PC-9 (cell line): ENCODE measurements at regions not wholly inside any gene's neighbourhood (a gene's known extent, or its start where the extent isn't known, plus 50 kb on each side); places are given as distances from the start of the nearest gene placed in this dataset.

Experiments
- BruUV-seq: library from RNA; stranded (reverse); fragments of 400-500 nt; replicated peaks from 2 replicates; lab custom pipeline; 2021; lab: Mats Ljungman, UMichigan
- CTCF ChIA-PET: fragments of 300-600 bp; sonication (Branson Sonifier 250); formaldehyde crosslinking; loops from one replicate; lab custom pipeline; 2022; ENCODE audit warnings: antibody characterized with exemption; lab: Charles Lee
- POLR2A ChIA-PET: fragments of 300-600 bp; sonication (Branson Sonifier 250); formaldehyde crosslinking; loops from one replicate; lab custom pipeline; 2022; ENCODE audit warnings: antibody characterized with exemption; ENCODE audit not compliant: unreplicated experiment; lab: Charles Lee
- DNase-seq, 2 experiments: peaks; one replicate each; pipeline versions ENCODE4 v3.0.0 to v3.0.0-alpha.2; 2015 to 2022; ENCODE audit warnings: mixed read lengths in 1 of 2
- H2AFZ ChIP-seq: fragments of 200-600 bp; sonication (generic); 2 replicates; pipeline ENCODE4 v1.8.1; 2017; ENCODE audit warnings: antibody characterized with exemption
- H3F3A ChIP-seq: fragments of 200-600 bp; sonication (generic); 2 replicates; pipeline ENCODE4 v1.8.1; 2017; ENCODE audit warnings: antibody characterized with exemption, mild to moderate bottlenecking, low read depth; ENCODE audit not compliant: insufficient read depth
- H3K27ac ChIP-seq: fragments of 200-600 bp; sonication (generic); 2 replicates; pipeline ENCODE4 v1.6.1; 2016; ENCODE audit warnings: mixed run types
- H3K27me3 ChIP-seq: fragments of 200-600 bp; sonication (generic); 2 replicates; pipeline ENCODE4 v1.6.1; 2016; ENCODE audit warnings: low read depth, mixed run types; ENCODE audit not compliant: insufficient read depth
- H3K36me3 ChIP-seq: fragments of 200-600 bp; sonication (generic); 2 replicates; pipeline ENCODE4 v1.6.1; 2016; ENCODE audit warnings: low read depth, mixed run types
- H3K4me1 ChIP-seq: fragments of 200-600 bp; sonication (generic); replicated peaks from 2 replicates; pipeline ENCODE4 v1.6.1; 2016; ENCODE audit warnings: mixed run types; ENCODE audit not compliant: insufficient read depth
- H3K4me2 ChIP-seq: fragments of 200-600 bp; sonication (generic); 2 replicates; pipeline ENCODE4 v1.6.1; 2017; ENCODE audit warnings: mixed run types
- H3K4me3 ChIP-seq: fragments of 200-600 bp; sonication (generic); 2 replicates; pipeline ENCODE4 v1.6.1; 2016; ENCODE audit warnings: mixed run types
- H3K79me2 ChIP-seq: fragments of 200-600 bp; sonication (generic); 2 replicates; pipeline ENCODE4 v1.6.1; 2017; ENCODE audit warnings: low read depth, mixed run types
- H3K9me2 ChIP-seq: fragments of 200-600 bp; sonication (generic); 2 replicates; pipeline ENCODE4 v1.8.1; 2017; ENCODE audit warnings: mild to moderate bottlenecking; ENCODE audit not compliant: insufficient read depth
- H3K9me3 ChIP-seq: fragments of 200-600 bp; sonication (generic); 2 replicates; pipeline ENCODE4 v1.8.1; 2016; ENCODE audit warnings: low read depth; ENCODE audit not compliant: insufficient read depth
- H4K20me1 ChIP-seq: fragments of 200-600 bp; sonication (generic); 2 replicates; pipeline ENCODE4 v1.8.1; 2017; ENCODE audit not compliant: insufficient read depth
- CTCF ChIP-seq: fragments of 200-600 bp; sonication (generic); conservative IDR thresholded peaks from 2 replicates; pipeline ENCODE4 v1.6.1; 2017; ENCODE audit warnings: mixed run types, antibody characterized with exemption, mild to moderate bottlenecking, moderate library complexity
- EZH2 ChIP-seq: fragments of 200-600 bp; sonication (generic); IDR thresholded peaks from 2 replicates; pipeline ENCODE4 v1.8.0; 2017; ENCODE audit warnings: antibody characterized with exemption, low read depth
- intact Hi-C: fragments of 100-400 bp; cut with micrococcal nuclease; formaldehyde crosslinking; loops from one replicate; pipeline ENCODE4 v1.10.0; 2022; ENCODE audit not compliant: unreplicated experiment

DNA sequence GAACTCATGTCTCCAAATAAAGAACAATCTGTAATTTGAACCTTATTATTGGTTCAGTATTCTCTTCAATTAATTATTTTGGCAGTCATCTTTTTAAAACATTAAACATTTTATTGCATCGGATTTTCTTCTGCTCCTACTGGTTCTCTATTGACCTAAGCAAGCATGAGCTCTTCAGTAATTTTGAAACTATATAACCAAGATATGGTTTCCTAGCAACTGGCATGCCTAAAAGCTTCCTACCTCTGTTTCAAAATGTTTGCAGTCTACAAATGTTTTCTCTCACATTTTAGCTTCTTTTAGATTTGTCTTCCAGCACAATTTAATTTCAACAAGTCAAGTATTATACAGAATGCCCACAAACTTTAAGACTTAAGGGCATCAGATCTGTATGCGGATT is 371.3 kb downstream of the GPM6A start:
- no peaks in the 10 kb centered on the region for H3K79me2 ChIP-seq
- no peak overlapping the region for H3K4me2 ChIP-seq
- no peaks in the 10 kb centered on the region for H3K36me3 ChIP-seq
- ChIA-PET CTCF (no interaction called here), POLR2A (no interaction called here)
- intact Hi-C loops, result no loop called here
- no peak for TF ChIP-seq EZH2
- no peak for TF ChIP-seq CTCF
- H3K27me3 ChIP-seq, result no peaks in the 10 kb centered on the region
- no peak overlapping the region for H3K4me3 ChIP-seq
- no peaks in the 10 kb centered on the region for H3F3A ChIP-seq
- no peak overlapping the region for H3K27ac ChIP-seq
- no peak overlapping the region for H2AFZ ChIP-seq
- no peaks in the 10 kb centered on the region for H3K4me1 ChIP-seq
- H3K9me2 ChIP-seq, result no peaks in the 10 kb centered on the region
- BruUV-seq, result no TSS peak
- H4K20me1 ChIP-seq, result no peaks in the 10 kb centered on the region
- H3K9me3 ChIP-seq, result no peaks in the 10 kb centered on the region
- no peak for DNase-seq

DNA sequence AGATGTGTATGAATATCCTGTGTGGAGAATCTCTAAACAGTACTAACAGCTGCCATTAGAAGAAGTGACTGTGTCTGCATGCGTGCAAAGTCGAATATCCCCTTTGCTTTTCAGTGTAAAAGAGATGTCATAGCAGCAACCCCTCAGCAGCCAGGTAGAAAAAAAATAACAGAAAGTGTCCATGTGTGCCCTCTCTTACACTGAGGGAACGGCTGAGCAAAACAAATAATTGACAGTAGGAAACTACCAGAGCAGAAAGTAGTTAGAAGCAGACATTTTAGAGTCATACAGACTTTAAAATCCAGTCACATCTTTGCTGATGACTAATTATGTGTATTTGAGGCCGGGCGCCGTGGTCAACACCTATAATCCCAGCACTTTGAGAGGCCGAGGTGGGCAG is 370.8 kb downstream of the GPM6A start:
- intact Hi-C loops, result no loop called here
- H3K4me3 ChIP-seq, result no peak overlapping the region
- POLR2A ChIA-PET, result no interaction called here
- no TSS peak for BruUV-seq
- H3K27ac ChIP-seq, result no peak overlapping the region
- H3K4me1 ChIP-seq, result no peaks in the 10 kb centered on the region
- no peak overlapping the region for H3K4me2 ChIP-seq
- no peaks in the 10 kb centered on the region for H3K79me2 ChIP-seq
- H3K9me3 ChIP-seq, result no peaks in the 10 kb centered on the region
- TF ChIP-seq CTCF (no peak), EZH2 (no peak)
- no peaks in the 10 kb centered on the region for H3K36me3 ChIP-seq
- H4K20me1 ChIP-seq, result no peaks in the 10 kb centered on the region
- H3F3A ChIP-seq, result no peaks in the 10 kb centered on the region
- no peaks in the 10 kb centered on the region for H3K9me2 ChIP-seq
- no peak overlapping the region for H2AFZ ChIP-seq
- H3K27me3 ChIP-seq, result no peaks in the 10 kb centered on the region
- no peak for DNase-seq
- CTCF ChIA-PET, result no interaction called here

DNA sequence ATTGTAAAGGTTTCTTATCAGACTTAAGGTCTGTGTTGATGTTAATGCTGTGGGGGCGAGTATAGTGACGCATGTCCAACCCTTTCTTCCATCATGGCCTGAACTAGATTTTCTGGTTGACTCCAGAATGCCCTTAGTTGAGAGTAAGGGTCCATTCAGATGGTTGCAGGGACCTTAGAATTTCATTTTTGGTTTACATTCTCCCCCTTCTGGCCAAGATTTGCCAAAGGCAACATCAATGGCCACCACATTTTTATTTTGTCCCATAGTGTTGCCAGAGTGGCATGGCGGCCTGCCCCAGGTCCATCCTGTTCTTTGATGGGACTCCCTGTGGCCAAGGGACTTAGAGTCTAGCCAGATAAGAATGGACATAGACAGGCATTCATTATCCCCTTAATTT is 368.5 kb downstream of the GPM6A start:
- Histone ChIP-seq H3K27ac (no peak overlapping the region), H2AFZ (no peak overlapping the region), H4K20me1 (no peaks in the 10 kb centered on the region), H3K79me2 (no peaks in the 10 kb centered on the region), H3K9me2 (no peaks in the 10 kb centered on the region), H3K36me3 (no peaks in the 10 kb centered on the region), H3K9me3 (no peaks in the 10 kb centered on the region), H3K4me1 (no peaks in the 10 kb centered on the region), H3K4me3 (no peak overlapping the region), H3K27me3 (no peaks in the 10 kb centered on the region), H3F3A (no peaks in the 10 kb centered on the region), H3K4me2 (no peak overlapping the region)
- POLR2A ChIA-PET, result interaction anchor here (0.7 kb wide), 1 partner anchor 643 kb away, joined by 3 read pairs; no protein-coding TSS in a partner anchor
- intact Hi-C loops, result no loop called here
- CTCF ChIA-PET, result interaction anchor here (0.6 kb wide), 1 partner anchor 112 kb away, joined by 3 read pairs; no protein-coding TSS in a partner anchor
- BruUV-seq, result no TSS peak
- TF ChIP-seq CTCF, result no peak
- TF ChIP-seq EZH2, result no peak
- DNase-seq, result no peak
